ENCODE measurements at regions not wholly inside any gene's neighbourhood (a gene's known extent, or its start where the extent isn't known, plus 50 kb on each side); places are given as distances from the start of the nearest gene placed in this dataset.
A peak's percentile ranks its signal among the peaks of the same experiment; 100 is the strongest.

DNA sequence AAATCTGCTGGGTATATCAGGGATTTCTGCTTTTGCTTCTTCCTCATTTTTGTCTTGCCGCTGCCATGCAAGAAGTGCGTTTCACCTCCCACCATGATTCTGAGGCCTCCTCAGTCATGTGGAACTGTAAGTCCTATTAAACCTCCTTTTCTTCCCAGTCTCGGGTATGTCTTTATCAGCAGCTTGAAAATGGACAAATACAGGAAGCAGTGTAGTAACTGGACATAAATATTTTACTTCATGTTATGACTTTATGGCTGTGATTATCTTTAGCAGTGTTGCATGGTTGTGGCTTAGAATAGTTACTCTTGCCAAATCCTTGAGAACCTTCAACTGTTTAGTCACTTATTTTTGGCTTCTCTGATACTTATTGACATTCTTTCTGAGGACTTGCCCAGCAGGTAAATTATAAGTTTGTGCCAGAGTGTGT is 66.2 kb upstream of the DLX2 start:
- H3K27ac ChIP-seq: no peak overlapping the region
- POLR2A ChIA-PET (ENCODE audit: low non-redundant PET): no interaction called here
- DNase-seq (ENCODE audit: low spot score): no peak
- TF ChIP-seq, protein P1, sequence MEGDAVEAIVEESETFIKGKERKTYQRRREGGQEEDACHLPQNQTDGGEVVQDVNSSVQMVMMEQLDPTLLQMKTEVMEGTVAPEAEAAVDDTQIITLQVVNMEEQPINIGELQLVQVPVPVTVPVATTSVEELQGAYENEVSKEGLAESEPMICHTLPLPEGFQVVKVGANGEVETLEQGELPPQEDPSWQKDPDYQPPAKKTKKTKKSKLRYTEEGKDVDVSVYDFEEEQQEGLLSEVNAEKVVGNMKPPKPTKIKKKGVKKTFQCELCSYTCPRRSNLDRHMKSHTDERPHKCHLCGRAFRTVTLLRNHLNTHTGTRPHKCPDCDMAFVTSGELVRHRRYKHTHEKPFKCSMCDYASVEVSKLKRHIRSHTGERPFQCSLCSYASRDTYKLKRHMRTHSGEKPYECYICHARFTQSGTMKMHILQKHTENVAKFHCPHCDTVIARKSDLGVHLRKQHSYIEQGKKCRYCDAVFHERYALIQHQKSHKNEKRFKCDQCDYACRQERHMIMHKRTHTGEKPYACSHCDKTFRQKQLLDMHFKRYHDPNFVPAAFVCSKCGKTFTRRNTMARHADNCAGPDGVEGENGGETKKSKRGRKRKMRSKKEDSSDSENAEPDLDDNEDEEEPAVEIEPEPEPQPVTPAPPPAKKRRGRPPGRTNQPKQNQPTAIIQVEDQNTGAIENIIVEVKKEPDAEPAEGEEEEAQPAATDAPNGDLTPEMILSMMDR (conservative IDR thresholded peaks at IDR 0.05; ENCODE audit: low read depth): no peak
- CTCF ChIA-PET: no interaction called here

DNA sequence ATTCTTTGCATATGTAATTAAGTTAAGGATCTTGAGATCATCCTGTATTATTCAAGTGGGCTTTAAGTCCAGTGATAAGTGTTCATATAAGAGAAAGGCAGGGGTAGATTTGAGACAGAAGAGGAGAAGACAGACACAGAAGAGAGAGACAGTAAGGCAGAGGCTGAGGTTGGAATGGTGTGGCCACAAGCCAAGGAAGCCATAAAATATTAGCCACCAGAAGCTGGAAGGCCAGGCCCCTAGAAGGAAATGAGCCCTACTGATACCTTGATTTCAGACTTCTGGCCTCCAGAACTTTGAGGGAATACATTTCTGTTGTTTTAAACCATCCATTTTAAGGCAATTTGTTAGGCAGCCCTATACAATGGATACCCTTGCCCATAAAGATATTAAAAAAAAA is 66.9 kb upstream of the DLX2 start:
- TF ChIP-seq, protein P1 (conservative IDR thresholded peaks at IDR 0.05; ENCODE audit: low read depth): no peak
- H3K27ac ChIP-seq: no peak overlapping the region
- CTCF ChIA-PET: no interaction called here
- DNase-seq (ENCODE audit: low spot score): no peak
- POLR2A ChIA-PET (ENCODE audit: low non-redundant PET): no interaction called here

DNA sequence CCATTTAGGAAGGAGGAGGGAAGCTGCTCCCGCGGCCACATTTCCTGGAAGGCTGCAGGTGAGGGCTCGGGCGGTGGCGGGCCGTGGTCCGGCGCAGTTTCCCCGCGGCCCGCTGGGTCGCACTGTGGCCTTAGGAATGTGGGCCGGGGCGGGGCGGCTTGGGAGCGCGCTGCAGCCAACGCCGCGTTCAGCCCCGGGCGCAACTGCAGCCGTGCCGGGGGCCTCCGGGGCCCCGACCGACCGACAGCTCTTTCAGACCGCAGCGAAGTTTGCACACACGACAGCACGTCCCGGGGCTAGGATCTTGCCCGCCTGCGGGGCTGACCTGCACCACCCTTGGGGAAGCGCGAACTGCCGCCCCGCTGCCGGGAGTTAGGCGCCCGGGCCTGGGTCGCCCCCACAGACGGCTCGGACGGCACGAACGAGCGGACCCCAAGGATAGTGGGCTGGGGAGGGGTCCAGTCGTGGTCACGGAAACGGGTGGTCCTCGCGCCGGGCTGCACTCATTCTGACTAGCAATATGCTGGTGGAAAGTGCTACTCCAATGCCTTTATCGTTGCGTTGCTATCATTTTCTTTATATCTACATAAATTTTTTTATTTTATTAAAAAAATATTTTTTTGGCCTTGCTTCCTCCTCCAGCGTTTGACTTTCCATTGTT is 69.9 kb upstream of the DLX2 start:
- peak; percentile 82 for DNase-seq (ENCODE audit: low spot score)
- CTCF ChIA-PET: interaction anchor here (0.6 to 2.4 kb wide), 23 partner anchors 11 to 312 kb away, joined by 3 to 23 read pairs (median 4); no protein-coding TSS in a partner anchor
- POLR2A ChIA-PET (ENCODE audit: low non-redundant PET): interaction anchor here (0.8 to 1.2 kb wide), 2 partner anchors 110 to 255 kb away, joined by 3 read pairs; partner anchors contain the start of gene ITGA6
- H3K27ac ChIP-seq: peak overlapping the region; percentile 84
- TF ChIP-seq, protein P1 (conservative IDR thresholded peaks at IDR 0.05; ENCODE audit: low read depth): peak; percentile 89

DNA sequence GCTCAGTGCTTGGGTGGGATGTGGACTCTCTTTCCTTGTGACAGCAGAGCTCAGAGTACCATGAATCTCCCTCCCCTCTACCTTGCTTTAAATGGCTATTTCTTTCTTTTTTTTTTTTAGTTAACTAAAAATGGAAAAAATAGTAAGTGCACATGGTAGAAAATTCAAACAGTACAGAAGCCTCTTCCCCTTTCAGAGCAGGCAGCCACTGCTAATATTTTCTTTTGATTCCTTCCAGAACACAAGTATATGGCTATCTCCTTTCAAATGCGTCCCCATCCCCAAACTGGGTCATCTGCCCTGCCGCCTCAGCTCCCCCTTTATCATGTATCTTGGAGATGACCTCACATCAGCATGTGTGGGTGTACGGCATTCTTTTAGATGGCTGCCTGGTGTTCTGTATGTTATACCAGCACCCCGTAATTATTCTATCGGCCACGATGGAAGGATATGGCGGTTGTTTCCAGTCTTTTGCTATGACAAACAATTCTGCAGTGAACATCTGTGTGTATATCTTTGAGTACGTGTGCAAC is 70.5 kb upstream of the DLX2 start:
- TF ChIP-seq, protein P1 (conservative IDR thresholded peaks at IDR 0.05; ENCODE audit: low read depth): no peak
- CTCF ChIA-PET: interaction anchor here (0.6 to 2.4 kb wide), 14 partner anchors 16 to 312 kb away, joined by 3 to 23 read pairs (median 5); no protein-coding TSS in a partner anchor
- DNase-seq (ENCODE audit: low spot score): no peak
- peak overlapping the region; percentile 84 for H3K27ac ChIP-seq
- POLR2A ChIA-PET (ENCODE audit: low non-redundant PET): interaction anchor here (1.2 kb wide), 1 partner anchor 255 kb away, joined by 3 read pairs; the partner anchor contains the start of gene ITGA6

DNA sequence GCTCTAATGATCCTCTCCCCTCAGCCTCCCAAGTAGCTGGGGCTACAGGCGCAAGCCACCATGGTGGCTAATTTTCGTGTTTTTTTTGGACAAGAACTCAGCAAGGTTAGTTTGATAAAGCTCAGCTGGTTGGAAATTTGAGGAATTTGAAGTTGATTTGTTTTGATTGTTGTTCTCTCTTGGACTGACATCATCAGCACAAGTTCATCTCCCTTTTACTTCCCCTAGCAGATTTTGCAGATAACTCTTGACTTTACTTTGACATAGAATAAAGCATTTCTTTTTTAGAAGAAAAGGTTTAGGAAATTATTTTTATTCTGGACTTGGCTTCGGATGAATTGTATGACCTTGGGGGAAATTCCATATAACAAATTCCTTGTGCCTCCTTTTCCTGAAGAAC is 74.9 kb upstream of the DLX2 start:
- TF ChIP-seq, protein P1 (conservative IDR thresholded peaks at IDR 0.05; ENCODE audit: low read depth): no peak
- ChIA-PET POLR2A (ENCODE audit: low non-redundant PET) (no interaction called here), CTCF (no interaction called here)

DNA sequence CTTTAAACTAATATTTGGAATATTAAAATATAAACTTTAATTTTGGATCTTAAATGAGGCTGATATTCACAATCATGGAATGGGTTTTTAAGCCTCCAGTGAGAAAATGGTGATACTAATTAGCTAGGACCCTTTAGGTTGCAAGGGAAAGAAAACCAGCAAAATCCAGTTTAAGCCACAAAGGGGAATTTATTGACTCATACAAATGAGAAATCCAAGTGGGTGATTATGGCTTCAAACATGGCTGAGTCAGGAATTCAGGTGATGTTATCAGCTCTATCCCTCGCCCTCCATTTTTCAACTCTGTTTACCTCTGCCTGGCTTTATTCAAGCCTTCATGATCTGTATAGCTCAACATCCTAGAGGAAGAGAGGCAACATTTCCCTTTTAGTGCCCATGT is 75.3 kb upstream of the DLX2 start:
- CTCF ChIA-PET: interaction anchor here (0.6 to 0.7 kb wide), 2 partner anchors 54 to 249 kb away, joined by 3 read pairs; no protein-coding TSS in a partner anchor
- H3K27ac ChIP-seq: no peak overlapping the region
- TF ChIP-seq, protein P1 (conservative IDR thresholded peaks at IDR 0.05; ENCODE audit: low read depth): no peak
- POLR2A ChIA-PET (ENCODE audit: low non-redundant PET): no interaction called here
- peak; percentile 60 for DNase-seq (ENCODE audit: low spot score)

More for the DNA sequence above, 74.9 kb upstream of the DLX2 start:
- DNase-seq (ENCODE audit: low spot score): no peak
- no peak overlapping the region for H3K27ac ChIP-seq
